Chondrocyte (in vitro differentiated cells): ENCODE measurements at regions not wholly inside any gene's neighbourhood (a gene's known extent, or its start where the extent isn't known, plus 50 kb on each side); places are given as distances from the start of the nearest gene placed in this dataset.

Source experiments
- DNase-seq: peaks from one replicate; pipeline ENCODE4 v3.0.0; 2021; ENCODE audit warnings: mixed read lengths, low spot score
- H3K27ac Mint-ChIP-seq: one replicate; pipeline ENCODE4 v1.8.0; 2021; ENCODE audit warnings: mild to moderate bottlenecking, moderate library complexity, mixed read lengths; ENCODE audit not compliant: unreplicated experiment
- H3K27me3 Mint-ChIP-seq: 2 replicates; pipeline ENCODE4 v1.8.0; 2021; ENCODE audit warnings: low read depth, mixed read lengths
- H3K36me3 Mint-ChIP-seq: 2 replicates; pipeline ENCODE4 v1.8.0; 2021; ENCODE audit warnings: low read depth, mixed read lengths
- H3K4me1 Mint-ChIP-seq: 2 replicates; pipeline ENCODE4 v1.8.0; 2021; ENCODE audit warnings: low read depth, mild to moderate bottlenecking, mixed read lengths
- H3K4me3 Mint-ChIP-seq: one replicate; pipeline ENCODE4 v1.8.0; 2021; ENCODE audit warnings: mild to moderate bottlenecking, moderate library complexity, mixed read lengths; ENCODE audit not compliant: unreplicated experiment
- H3K9me3 Mint-ChIP-seq: 2 replicates; pipeline ENCODE4 v1.8.0; 2021; ENCODE audit warnings: low read depth, mixed read lengths
- CTCF ChIP-seq: fragments of 200-600 bp; sonication (generic); IDR thresholded peaks from 2 replicates; pipeline ENCODE4 v1.5.0; 2021; ENCODE audit warnings: antibody characterized with exemption, mild to moderate bottlenecking, moderate library complexity

- Mint-ChIP-seq H3K36me3 (no peaks in the 10 kb centered on the region), H3K4me1 (no peaks in the 10 kb centered on the region), H3K27me3 (no peaks in the 10 kb centered on the region), H3K4me3 (no peak overlapping the region), H3K27ac (no peak overlapping the region), H3K9me3 (peaks cover 11% of the 10 kb centered on the region)
- TF ChIP-seq CTCF, result no peak
- DNase-seq, result no peak
Observed at GRCh38 chrX:12052109-12052508, 86.2 kb upstream of the FRMPD4 start.

GRCh38 chrX:12058087-12058486, 80.2 kb upstream of the FRMPD4 start:
- no peak for TF ChIP-seq CTCF
- peaks cover 8% of the 10 kb centered on the region for H3K27me3 Mint-ChIP-seq
- H3K4me3 Mint-ChIP-seq, result no peak overlapping the region
- H3K4me1 Mint-ChIP-seq, result no peaks in the 10 kb centered on the region
- H3K36me3 Mint-ChIP-seq, result no peaks in the 10 kb centered on the region
- peaks cover 2% of the 10 kb centered on the region for H3K9me3 Mint-ChIP-seq
- no peak for DNase-seq
- no peak overlapping the region for H3K27ac Mint-ChIP-seq

- H3K27me3 Mint-ChIP-seq, result peaks cover 8% of the 10 kb centered on the region
- DNase-seq, result no peak
- no peak overlapping the region for H3K4me3 Mint-ChIP-seq
- no peak for TF ChIP-seq CTCF
- H3K4me1 Mint-ChIP-seq, result no peaks in the 10 kb centered on the region
- H3K27ac Mint-ChIP-seq, result no peak overlapping the region
- H3K9me3 Mint-ChIP-seq, result no peaks in the 10 kb centered on the region
- no peaks in the 10 kb centered on the region for H3K36me3 Mint-ChIP-seq
Observed at GRCh38 chrX:12060489-12061260, 77.6 kb upstream of the FRMPD4 start.

GRCh38 chrX:12065251-12065650, 73.0 kb upstream of the FRMPD4 start:
- H3K9me3 Mint-ChIP-seq, result peaks cover 11% of the 10 kb centered on the region
- peaks cover 4% of the 10 kb centered on the region for H3K27me3 Mint-ChIP-seq
- no peak for TF ChIP-seq CTCF
- no peaks in the 10 kb centered on the region for H3K36me3 Mint-ChIP-seq
- no peak overlapping the region for H3K27ac Mint-ChIP-seq
- DNase-seq, result no peak
- H3K4me1 Mint-ChIP-seq, result no peaks in the 10 kb centered on the region
- no peak overlapping the region for H3K4me3 Mint-ChIP-seq

GRCh38 chrX:12076046-12076445, 62.2 kb upstream of the FRMPD4 start:
- Mint-ChIP-seq H3K4me3 (no peak overlapping the region), H3K27ac (no peak overlapping the region), H3K9me3 (peaks cover 4% of the 10 kb centered on the region), H3K4me1 (no peaks in the 10 kb centered on the region), H3K27me3 (peaks cover 18% of the 10 kb centered on the region), H3K36me3 (no peaks in the 10 kb centered on the region)
- no peak for DNase-seq
- TF ChIP-seq CTCF, result no peak
